Activated naive CD8-positive, alpha-beta T cell treated with anti-CD3 and anti-CD28 coated beads, Interleukin-2, amount 50 U/mL, for 24 hours (primary cell): ENCODE measurements at regions not wholly inside any gene's neighbourhood (a gene's known extent, or its start where the extent isn't known, plus 50 kb on each side); places are given as distances from the start of the nearest gene placed in this dataset.

Experiments used
- ATAC-seq: fragments of 150-1000 bp; cut with Tn5 transposase; one replicate; pipeline ENCODE4 v1.10.0; 2021
- DNase-seq: peaks from one replicate; pipeline ENCODE4 v3.0.0; 2021
- H3K27ac Mint-ChIP-seq: one replicate; pipeline ENCODE4 v1.8.0; 2021; ENCODE audit warnings: mild to moderate bottlenecking, mixed read lengths
- H3K27me3 Mint-ChIP-seq: one replicate; pipeline ENCODE4 v1.8.0; 2021; ENCODE audit warnings: mixed read lengths
- H3K36me3 Mint-ChIP-seq: one replicate; pipeline ENCODE4 v1.8.0; 2021; ENCODE audit warnings: low read depth, mixed read lengths
- H3K4me1 Mint-ChIP-seq: one replicate; pipeline ENCODE4 v1.8.0; 2021; ENCODE audit warnings: mixed read lengths
- H3K4me3 Mint-ChIP-seq: one replicate; pipeline ENCODE4 v1.8.0; 2021; ENCODE audit warnings: mild to moderate bottlenecking, moderate library complexity, mixed read lengths
- H3K9me3 Mint-ChIP-seq: one replicate; pipeline ENCODE4 v1.8.0; 2021; ENCODE audit warnings: mixed read lengths

DNA sequence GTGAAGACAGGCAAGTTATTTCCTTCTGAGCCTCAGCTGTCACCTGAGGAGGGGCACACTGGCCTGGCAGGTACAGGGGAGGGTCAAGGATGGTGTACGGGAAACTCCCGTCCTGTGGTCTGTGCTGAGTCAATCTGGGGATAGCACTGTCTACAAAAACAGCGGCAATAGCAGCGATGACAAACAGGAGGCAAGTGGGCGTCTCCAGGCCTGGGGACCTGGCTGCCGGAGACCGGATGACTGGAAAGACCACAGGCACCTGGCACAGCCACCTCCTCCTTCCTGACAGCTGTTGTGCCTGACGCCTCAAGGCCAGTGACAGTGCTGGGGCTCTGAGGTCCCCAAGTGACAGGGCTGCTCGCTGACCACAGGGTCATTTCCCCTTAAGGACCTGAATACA lies 202.1 kb upstream of the HS6ST1 start:
- no peaks in the 10 kb centered on the region for H3K27me3 Mint-ChIP-seq
- H3K27ac Mint-ChIP-seq = no peak overlapping the region
- no peak overlapping the region for H3K4me3 Mint-ChIP-seq
- no peaks in the 10 kb centered on the region for H3K36me3 Mint-ChIP-seq
- ATAC-seq (peak; percentile 79), DNase-seq (peak; percentile 51)
- H3K9me3 Mint-ChIP-seq = no peaks in the 10 kb centered on the region
- H3K4me1 Mint-ChIP-seq = peaks cover 7% of the 10 kb centered on the region

DNA sequence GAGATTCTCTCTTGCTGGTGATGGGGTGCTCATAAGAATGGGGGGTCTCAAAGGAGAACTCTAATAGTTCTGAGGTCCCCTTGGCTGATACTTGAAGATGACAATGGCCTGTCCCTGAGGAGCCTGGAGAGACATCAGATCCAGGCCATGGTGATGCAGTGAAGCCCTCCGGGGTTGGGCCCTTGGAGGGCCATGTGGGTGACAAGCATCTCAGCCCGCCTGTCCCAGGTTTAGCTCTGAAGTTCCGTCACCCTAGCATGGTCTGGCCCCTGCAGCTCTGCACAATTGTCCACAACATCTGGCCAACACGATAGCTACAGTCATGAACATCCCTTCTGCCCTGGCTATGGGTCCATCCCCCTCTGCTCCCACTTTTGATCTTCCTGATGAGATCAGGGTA lies 202.8 kb upstream of the HS6ST1 start:
- ATAC-seq (no peak), DNase-seq (no peak)
- Mint-ChIP-seq H3K4me1 (peaks cover 7% of the 10 kb centered on the region), H3K9me3 (no peaks in the 10 kb centered on the region), H3K27ac (no peak overlapping the region), H3K4me3 (no peak overlapping the region), H3K36me3 (no peaks in the 10 kb centered on the region), H3K27me3 (peaks cover 3% of the 10 kb centered on the region)

DNA sequence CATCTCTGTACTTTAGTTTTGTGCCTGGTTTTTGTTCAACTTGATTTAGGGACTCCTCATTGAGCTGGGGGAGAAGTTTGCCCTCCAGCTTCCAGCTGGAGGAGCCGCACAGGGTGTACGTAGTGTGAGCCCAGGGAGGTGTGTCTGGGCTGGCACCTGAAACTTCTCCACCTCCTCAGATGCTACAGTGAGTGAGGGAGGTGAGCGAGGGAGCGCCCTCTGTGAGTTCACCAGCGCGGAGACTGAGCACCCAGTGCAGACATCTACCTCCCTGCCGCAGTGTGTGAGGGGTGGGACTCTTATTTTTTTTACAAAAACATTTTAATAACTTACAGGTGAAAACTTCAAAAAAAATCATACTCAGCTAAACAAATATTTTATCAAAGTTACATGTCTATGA lies 204.2 kb upstream of the HS6ST1 start:
- ATAC-seq (no peak), DNase-seq (no peak)
- Mint-ChIP-seq H3K9me3 (no peaks in the 10 kb centered on the region), H3K4me1 (peaks cover 7% of the 10 kb centered on the region), H3K27ac (no peak overlapping the region), H3K4me3 (no peak overlapping the region), H3K27me3 (peaks cover 6% of the 10 kb centered on the region), H3K36me3 (no peaks in the 10 kb centered on the region)

DNA sequence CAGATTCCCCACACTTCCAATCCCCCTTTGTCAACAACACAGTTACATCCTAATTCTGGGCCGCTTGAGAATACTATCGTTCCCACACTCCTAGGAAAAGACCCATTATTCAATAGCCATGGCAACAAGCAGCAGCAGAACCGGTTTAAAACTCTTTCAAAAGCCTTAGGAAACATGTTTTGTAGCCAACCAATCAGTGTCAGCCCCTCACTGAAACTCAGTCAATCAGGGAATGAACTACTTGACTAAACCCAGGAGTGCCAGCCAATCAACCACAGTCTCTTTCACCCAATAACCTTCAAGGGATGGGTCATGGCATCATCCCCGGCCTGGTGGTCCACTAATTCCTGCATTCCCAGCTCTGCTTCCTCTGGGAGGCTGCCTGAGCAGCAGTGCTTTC lies 204.8 kb upstream of the HS6ST1 start:
- DNase-seq = no peak
- H3K4me3 Mint-ChIP-seq = no peak overlapping the region
- H3K27me3 Mint-ChIP-seq = peaks cover 6% of the 10 kb centered on the region
- peaks cover 7% of the 10 kb centered on the region for H3K4me1 Mint-ChIP-seq
- ATAC-seq = no peak
- no peak overlapping the region for H3K27ac Mint-ChIP-seq
- H3K36me3 Mint-ChIP-seq = no peaks in the 10 kb centered on the region
- no peaks in the 10 kb centered on the region for H3K9me3 Mint-ChIP-seq

DNA sequence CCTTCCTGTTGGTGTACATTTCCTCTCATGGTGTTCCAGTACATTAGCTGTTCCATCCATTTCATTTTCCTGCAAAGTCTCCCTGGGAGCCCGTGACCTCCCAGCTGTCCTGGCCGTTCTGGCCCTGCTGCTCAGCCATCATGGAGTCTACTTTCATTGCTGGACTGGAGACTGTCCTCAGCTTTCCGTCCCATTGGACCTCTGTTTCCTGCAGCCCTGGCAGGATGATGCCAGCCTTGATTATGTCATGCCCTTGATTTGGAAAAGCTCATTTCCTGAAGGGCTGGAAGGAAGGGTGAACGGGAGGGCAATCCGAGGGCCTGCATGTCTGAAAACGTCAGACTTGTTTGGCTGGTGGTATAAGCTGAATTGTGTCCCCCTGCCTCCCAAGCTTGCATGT lies 205.5 kb upstream of the HS6ST1 start:
- H3K36me3 Mint-ChIP-seq = no peaks in the 10 kb centered on the region
- DNase-seq (no peak), ATAC-seq (no peak)
- H3K4me1 Mint-ChIP-seq = peaks cover 7% of the 10 kb centered on the region
- H3K27ac Mint-ChIP-seq = no peak overlapping the region
- H3K27me3 Mint-ChIP-seq = peaks cover 6% of the 10 kb centered on the region
- H3K4me3 Mint-ChIP-seq = no peak overlapping the region
- H3K9me3 Mint-ChIP-seq = no peaks in the 10 kb centered on the region

DNA sequence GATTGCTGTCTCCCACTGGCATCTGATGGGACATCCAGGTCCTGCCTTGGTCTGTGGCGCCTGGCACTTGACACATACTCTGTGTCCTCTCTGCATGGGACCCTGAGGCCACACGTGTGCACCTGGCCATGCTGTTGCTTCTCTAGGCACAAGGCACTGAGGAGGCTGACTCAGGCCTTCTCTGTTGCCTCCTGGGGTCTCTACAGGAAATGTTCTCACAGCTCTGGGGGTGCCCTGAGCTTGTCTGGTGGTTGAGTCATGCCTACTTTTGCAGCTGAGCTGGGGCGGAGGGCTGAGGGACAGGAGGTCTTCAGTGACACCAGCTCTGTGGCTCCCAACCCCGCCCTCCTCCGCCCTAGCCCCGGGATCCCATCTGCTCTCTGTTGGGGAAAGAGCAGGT lies 207.0 kb upstream of the HS6ST1 start:
- ATAC-seq (no peak), DNase-seq (no peak)
- H3K4me3 Mint-ChIP-seq = no peak overlapping the region
- H3K27me3 Mint-ChIP-seq = peaks cover 6% of the 10 kb centered on the region
- no peaks in the 10 kb centered on the region for H3K36me3 Mint-ChIP-seq
- peaks cover 1% of the 10 kb centered on the region for H3K4me1 Mint-ChIP-seq
- no peak overlapping the region for H3K27ac Mint-ChIP-seq
- H3K9me3 Mint-ChIP-seq = no peaks in the 10 kb centered on the region

DNA sequence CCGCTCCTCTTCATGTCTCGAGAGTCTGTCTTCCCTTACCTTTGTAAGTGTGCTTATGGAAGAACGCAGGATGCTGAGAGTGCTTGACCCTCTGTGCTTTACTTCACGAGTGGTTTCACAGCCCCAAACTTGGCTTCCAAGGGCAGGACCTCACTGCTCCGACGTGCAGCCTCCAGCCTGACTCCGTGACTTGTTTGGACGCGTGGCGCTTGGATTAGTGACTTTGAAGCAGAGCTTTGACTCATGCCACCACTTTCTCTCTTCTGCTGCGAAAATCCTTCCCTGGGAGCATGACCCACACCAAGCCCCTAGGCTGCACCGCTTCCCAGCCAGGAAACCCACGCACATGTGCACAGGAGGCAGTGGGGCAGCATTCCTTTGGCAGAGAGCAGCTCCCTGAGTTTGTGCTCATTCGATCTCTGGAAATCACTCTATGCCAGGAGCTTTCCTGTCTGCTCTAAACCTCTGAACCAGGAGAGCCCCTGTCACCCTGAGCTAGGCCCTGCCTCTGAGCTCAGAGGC lies 207.8 kb upstream of the HS6ST1 start:
- ATAC-seq (no peak), DNase-seq (no peak)
- Mint-ChIP-seq H3K27ac (no peak overlapping the region), H3K4me1 (no peaks in the 10 kb centered on the region), H3K36me3 (no peaks in the 10 kb centered on the region), H3K4me3 (no peak overlapping the region), H3K9me3 (no peaks in the 10 kb centered on the region), H3K27me3 (peaks cover 6% of the 10 kb centered on the region)

DNA sequence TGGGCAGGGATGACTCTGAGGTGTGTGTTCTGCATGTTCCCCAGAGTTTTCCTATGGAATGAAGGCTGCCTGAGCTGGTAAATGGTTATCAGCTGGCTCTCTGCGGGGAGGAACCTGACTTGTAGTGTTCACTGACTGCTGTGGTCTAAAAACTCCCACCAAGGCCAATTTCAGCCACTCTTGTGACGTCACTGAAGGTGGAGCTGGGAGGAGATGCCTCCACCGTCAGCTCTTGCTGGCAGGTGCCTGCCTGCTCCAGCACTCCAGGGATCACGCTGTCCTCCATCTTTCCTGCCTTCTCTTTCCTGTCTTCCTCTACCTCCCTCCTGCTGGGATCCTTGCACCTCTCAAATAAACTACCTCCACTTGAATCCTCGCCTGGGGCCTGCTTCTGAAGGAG lies 209.5 kb upstream of the HS6ST1 start:
- Mint-ChIP-seq H3K27me3 (peaks cover 6% of the 10 kb centered on the region), H3K4me1 (no peaks in the 10 kb centered on the region), H3K27ac (no peak overlapping the region), H3K9me3 (no peaks in the 10 kb centered on the region), H3K4me3 (no peak overlapping the region), H3K36me3 (no peaks in the 10 kb centered on the region)
- DNase-seq = no peak
- no peak for ATAC-seq

DNA sequence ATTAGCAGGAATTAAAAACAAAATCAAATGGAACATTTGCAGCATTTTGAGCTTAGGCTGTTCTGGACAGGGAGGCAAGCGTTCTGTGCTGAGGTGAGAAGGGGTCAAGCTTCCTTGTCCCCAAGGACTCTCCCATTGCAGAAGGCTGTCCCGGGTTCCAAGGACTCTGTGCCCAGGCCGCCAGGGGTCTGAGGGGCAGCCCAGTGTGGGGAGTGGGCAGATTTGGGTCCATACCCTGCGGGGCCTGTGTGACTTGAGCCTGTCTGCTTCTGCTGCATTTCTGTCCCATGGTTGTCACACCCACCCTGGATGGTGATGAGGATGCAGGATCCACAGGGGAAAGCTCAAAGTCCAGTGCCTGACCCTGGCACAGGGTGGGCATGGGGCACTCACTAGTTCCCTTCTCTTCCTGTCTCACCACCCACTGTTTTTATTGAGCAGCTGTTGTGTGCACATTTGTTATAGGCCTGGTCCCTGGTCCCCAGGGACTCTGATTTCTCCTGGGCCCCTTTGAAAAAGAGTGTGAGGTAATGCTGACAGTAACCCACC lies 211.4 kb upstream of the HS6ST1 start:
- ATAC-seq (no peak), DNase-seq (no peak)
- Mint-ChIP-seq H3K9me3 (no peaks in the 10 kb centered on the region), H3K27me3 (peaks cover 6% of the 10 kb centered on the region), H3K36me3 (no peaks in the 10 kb centered on the region), H3K27ac (no peak overlapping the region), H3K4me1 (no peaks in the 10 kb centered on the region), H3K4me3 (no peak overlapping the region)

DNA sequence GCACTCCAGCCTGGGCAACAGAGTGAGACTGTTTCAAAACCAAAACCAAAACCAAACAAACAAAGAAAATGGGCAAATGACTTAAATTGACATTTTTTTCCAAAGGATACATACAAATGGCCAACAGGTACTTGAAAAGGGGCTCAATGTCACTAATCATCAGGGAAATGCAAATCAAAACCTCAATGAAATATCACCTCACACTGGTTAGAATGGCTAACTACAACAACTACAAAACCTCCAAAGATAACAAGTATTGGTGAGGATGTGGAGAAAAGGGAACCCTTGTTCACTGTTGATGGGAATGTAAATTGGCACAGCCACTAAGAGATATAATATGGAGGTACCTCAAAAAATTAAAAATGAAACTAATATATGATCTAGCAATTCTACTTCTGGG lies 213.2 kb upstream of the HS6ST1 start:
- peaks cover 4% of the 10 kb centered on the region for H3K27me3 Mint-ChIP-seq
- no peak overlapping the region for H3K27ac Mint-ChIP-seq
- DNase-seq (no peak), ATAC-seq (no peak)
- H3K4me1 Mint-ChIP-seq = peaks cover 1% of the 10 kb centered on the region
- H3K4me3 Mint-ChIP-seq = no peak overlapping the region
- no peaks in the 10 kb centered on the region for H3K9me3 Mint-ChIP-seq
- H3K36me3 Mint-ChIP-seq = no peaks in the 10 kb centered on the region

DNA sequence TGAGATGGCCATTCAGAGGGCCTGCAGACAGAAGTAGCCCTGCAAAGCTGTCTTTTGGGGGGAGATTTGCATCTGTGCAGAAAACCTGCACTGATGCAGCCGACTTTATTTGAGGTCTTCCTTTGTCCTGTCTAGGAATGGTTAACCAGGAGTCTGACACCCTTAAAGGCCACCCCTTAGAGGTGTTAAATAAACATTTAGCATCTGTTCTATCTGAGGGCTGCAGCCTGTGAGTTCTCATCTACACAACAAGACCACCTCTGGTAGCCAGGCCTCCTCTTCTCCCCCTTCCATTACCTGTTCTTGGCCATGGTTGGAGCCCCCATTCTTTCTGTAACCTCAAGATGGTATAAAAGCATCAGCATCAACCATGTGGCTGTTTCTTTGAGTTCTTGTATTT lies 214.4 kb upstream of the HS6ST1 start:
- no peak for ATAC-seq
- H3K4me1 Mint-ChIP-seq = peaks cover 6% of the 10 kb centered on the region
- no peak overlapping the region for H3K27ac Mint-ChIP-seq
- no peaks in the 10 kb centered on the region for H3K36me3 Mint-ChIP-seq
- DNase-seq = no peak
- H3K4me3 Mint-ChIP-seq = no peak overlapping the region
- H3K27me3 Mint-ChIP-seq = peaks cover 2% of the 10 kb centered on the region
- H3K9me3 Mint-ChIP-seq = no peaks in the 10 kb centered on the region

DNA sequence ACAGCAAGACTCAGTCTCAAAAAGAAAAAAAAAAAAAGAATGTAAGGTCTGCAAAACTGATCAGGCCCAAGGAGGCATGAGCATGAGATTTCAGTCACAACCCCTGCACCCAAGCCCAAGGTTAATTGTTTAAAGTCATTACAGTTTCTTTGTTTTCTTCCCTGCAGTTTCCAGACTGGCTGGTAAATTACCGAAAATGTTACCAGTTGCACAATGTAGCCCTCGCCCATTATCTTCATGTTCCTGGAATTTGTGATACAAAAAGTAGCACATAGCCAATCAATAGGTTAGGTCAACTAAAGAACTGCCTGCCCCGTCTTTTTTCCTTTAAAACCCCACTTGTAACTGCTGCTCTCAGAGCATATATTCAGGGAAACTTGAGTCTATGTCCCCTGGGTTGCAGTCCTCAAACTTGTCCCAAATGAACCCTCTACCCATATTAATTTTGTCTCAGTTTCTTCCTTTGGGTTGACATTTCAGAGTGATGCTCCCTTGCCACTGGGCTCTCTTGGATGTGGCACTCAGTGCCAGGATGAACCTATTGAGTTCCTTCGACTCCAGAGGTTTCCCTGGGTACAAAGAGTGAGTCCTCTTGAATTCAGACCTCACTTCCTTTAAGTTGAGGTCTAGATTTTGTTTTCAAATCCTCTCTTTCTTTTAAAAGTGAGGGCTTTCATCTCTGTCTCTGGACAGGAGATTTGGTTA lies 216.2 kb upstream of the HS6ST1 start:
- Mint-ChIP-seq H3K4me3 (no peak overlapping the region), H3K27me3 (peaks cover 2% of the 10 kb centered on the region), H3K36me3 (no peaks in the 10 kb centered on the region), H3K4me1 (peaks cover 6% of the 10 kb centered on the region), H3K9me3 (no peaks in the 10 kb centered on the region), H3K27ac (no peak overlapping the region)
- no peak for DNase-seq
- no peak for ATAC-seq

DNA sequence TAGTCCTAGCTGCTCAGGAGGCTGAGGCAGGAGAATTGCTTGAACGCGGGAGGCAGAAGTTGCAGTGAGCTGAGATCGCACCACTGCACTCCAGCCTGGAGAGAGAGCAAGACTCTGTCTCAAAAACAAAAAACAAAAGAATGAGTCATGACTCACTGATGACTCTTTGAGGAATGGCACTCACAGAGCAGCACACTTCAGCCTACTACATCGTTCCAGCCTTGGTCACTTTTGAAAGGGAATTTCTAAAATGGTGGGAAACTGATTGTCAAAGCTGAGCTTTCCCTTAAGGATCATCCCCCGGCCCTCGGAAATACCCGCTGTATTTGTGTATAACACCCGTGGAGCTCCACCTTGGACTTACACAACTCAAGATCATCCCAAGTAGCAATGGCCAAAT lies 217.3 kb upstream of the HS6ST1 start:
- H3K4me3 Mint-ChIP-seq = no peak overlapping the region
- H3K27ac Mint-ChIP-seq = no peak overlapping the region
- H3K4me1 Mint-ChIP-seq = peaks cover 6% of the 10 kb centered on the region
- DNase-seq = no peak
- no peaks in the 10 kb centered on the region for H3K9me3 Mint-ChIP-seq
- no peaks in the 10 kb centered on the region for H3K36me3 Mint-ChIP-seq
- H3K27me3 Mint-ChIP-seq = peaks cover 2% of the 10 kb centered on the region
- ATAC-seq = no peak

DNA sequence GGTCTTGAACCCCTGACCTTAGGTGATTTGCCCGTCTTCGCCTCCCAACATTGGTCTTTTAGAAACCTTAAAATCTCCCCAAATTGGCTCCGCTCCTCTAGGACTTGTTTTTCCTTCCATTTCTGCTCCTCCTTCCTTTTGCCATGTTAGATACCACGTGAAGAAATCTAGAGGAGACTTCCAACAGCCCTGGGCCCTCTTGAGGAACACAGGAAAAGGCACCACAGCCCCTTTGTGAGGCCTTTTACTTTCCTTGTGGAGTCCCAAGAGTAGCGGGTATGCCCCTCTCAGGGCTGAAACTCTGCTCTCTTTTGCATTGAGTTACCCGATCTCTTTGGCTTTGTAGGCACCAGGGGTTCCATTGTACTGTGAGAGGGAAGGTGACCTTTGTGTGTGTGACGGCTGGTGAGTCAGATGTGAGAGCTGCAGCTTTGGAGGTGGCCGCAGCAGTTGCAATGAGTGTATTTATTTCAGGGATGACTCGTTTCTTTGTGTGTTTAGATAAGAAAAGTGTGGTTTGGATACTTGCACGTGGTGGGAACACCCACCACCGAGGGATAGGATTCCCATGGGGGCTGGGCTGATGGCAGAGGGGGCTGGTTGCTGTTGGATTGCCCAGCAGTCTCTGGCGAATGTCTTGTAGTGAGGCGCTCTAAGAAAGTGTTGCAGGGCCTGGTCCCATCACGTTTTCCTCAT lies 218.4 kb upstream of the HS6ST1 start:
- no peak overlapping the region for H3K27ac Mint-ChIP-seq
- H3K4me1 Mint-ChIP-seq = peaks cover 6% of the 10 kb centered on the region
- DNase-seq (peak; percentile 14), ATAC-seq (peak; percentile 96)
- H3K9me3 Mint-ChIP-seq = no peaks in the 10 kb centered on the region
- no peak overlapping the region for H3K4me3 Mint-ChIP-seq
- peaks cover 2% of the 10 kb centered on the region for H3K27me3 Mint-ChIP-seq
- no peaks in the 10 kb centered on the region for H3K36me3 Mint-ChIP-seq

DNA sequence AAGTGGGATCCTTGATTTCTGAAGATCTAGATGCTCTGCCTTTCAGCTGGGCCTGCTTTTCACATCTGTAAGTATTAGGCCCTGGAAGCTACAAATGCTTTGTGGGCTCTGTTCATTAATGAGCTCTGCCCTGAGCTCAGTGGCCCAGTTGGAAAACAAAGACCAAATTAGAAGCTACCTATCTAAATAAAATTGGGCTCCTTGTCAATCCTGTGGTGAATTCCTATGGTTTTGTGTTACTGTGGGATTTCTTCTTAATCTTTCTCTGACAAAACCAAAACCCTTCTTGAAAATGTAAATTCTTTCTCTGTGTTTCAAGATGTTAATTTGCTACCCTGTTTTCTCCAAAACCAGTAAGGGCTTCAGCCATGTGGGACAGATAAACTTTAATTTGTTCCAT lies 219.0 kb upstream of the HS6ST1 start:
- H3K27ac Mint-ChIP-seq = no peak overlapping the region

More for the DNA sequence above, 219.0 kb upstream of the HS6ST1 start:
- H3K36me3 Mint-ChIP-seq = no peaks in the 10 kb centered on the region
- no peaks in the 10 kb centered on the region for H3K9me3 Mint-ChIP-seq
- no peak overlapping the region for H3K4me3 Mint-ChIP-seq
- H3K27me3 Mint-ChIP-seq = peaks cover 2% of the 10 kb centered on the region
- H3K4me1 Mint-ChIP-seq = peaks cover 6% of the 10 kb centered on the region
- ATAC-seq (no peak), DNase-seq (no peak)
